Fibroblast of skin of right biceps (primary cell): ENCODE measurements at regions not wholly inside any gene's neighbourhood (a gene's known extent, or its start where the extent isn't known, plus 50 kb on each side); places are given as distances from the start of the nearest gene placed in this dataset.
A peak's percentile ranks its signal among the peaks of the same experiment; 100 is the strongest.

Source experiments
- DNase-seq: peaks from one replicate; pipeline ENCODE4 v3.0.0-alpha.2; 2013

DNA sequence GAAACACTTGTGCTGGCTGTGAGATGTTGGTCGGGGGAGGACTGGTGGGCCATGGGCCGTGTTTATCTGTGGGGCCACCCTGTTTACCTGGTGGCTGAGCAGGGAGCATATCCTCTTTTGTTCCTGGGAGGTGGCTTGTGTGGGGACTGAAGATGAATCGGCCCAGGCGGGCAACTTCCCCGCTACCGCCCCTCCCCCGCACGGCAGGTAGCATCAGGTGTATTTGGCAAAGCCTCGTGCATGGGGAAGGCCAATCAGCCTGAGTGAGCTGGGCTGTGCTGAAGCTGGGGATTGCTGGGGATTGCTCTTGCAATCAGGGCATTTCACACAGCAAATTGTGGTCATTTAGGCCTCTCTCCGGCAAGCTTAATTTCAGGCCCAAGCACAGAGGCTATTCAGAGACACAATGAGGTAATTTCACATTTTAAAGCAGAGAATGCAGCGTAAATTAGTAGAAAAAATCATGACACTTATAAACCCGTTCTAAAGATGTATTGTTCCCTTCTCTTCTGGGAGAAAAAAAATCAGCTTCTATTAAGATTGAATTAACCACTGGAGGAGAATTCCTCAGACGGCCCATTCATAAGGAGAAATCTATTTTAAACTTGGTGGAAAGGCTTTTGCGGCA is 197.7 kb upstream of the POU3F1 start:
- no peak for DNase-seq

- DNase-seq = no peak
These were observed 196.5 kb upstream of the POU3F1 start for GRCh38 chr1:38243106-38243505.

DNA sequence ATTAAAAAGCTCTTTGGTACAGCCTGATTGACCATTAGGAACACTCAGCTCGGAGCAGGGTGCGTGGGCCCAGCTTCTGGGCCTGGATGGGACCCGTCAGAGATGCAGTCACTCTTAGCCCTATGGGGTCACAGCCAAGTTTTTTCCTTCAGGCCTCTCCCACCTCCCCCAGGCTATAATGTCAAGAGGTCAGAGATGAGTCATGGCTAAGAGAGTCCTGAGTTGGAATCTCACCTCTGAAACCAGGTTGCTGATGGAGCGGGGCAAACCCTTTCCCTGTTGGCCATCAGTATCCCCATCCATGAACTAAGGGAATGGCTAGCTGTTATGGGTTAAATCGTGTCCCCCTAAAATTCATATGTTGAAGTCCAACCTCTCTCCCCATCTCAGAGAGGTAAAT is 195.9 kb upstream of the POU3F1 start:
- no peak for DNase-seq

- no peak for DNase-seq
These were observed 195.2 kb upstream of the POU3F1 start for GRCh38 chr1:38241594-38242334.

DNA sequence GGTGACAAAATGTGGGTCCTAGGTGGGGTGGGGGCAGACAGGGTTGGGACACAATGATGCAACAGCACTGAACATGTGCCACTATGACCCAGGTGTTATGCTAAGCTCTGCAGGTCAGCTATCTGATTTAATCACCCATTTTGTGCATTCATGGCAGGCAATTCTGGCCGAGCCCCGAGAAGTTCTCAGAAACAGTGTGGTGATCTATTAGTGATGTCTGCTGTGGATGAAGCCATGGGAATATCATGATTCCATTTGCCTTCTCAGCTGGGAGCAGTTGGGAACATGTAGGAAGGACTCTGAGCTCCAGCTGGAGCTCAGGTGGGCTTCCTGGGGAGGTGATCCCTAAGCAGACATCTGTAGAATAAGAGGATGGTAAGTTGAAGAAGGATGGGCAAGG is 194.0 kb upstream of the POU3F1 start:
- DNase-seq = no peak

DNA sequence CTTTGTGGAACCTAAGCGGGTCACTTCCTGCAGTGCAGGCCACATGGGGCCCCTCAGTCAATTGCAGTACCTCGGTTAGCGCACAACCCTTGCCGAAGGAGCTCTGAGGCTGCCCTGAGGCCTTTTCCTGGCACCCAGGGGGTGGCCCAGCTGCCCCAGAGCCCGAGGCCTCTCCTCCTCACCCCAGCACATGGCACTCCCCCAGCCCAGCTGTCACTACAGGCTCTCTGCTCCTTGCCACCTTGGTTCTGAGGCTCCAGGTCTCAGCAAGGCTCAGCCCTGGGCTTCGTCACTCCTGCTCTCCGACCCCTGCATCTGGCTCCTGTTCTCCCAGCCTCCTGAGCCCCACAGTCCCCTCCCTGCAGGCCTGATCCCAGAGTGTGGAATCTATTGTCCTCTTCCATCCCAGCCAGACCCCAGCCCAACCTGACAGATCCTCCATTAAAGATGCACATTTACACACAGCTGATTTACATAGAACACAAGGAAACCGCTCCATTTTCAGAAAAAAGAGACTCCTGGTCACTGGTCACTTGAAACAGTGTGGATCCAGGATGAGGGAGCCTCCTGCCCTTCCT is 192.8 kb upstream of the POU3F1 start:
- no peak for DNase-seq

GRCh38 chr1:38238294-38238693 is 191.7 kb upstream of the POU3F1 start:
- no peak for DNase-seq

GRCh38 chr1:38235705-38236104 is 189.1 kb upstream of the POU3F1 start:
- DNase-seq = peak; percentile 96

DNA sequence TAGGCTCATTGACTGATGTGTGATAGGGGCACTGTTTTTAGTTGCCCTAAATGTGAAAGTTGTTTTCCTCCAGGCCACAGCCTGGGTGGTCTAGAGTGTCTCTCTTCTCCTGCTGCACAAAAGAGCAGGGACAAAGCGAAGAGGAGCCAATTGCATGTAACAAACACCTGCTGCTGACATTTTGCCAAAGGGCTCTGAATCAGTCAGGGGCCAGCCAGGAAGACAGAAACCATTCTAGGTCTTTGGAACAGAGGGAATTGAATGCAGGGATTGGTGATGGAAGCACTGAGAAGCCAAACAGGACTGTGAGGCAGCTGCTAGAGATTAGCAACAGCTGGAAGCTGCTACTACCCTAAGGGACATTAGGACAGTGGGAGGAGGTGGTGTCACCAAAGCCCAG is 185.3 kb upstream of the POU3F1 start:
- no peak for DNase-seq

GRCh38 chr1:38228718-38229117 is 182.1 kb upstream of the POU3F1 start:
- no peak for DNase-seq

DNA sequence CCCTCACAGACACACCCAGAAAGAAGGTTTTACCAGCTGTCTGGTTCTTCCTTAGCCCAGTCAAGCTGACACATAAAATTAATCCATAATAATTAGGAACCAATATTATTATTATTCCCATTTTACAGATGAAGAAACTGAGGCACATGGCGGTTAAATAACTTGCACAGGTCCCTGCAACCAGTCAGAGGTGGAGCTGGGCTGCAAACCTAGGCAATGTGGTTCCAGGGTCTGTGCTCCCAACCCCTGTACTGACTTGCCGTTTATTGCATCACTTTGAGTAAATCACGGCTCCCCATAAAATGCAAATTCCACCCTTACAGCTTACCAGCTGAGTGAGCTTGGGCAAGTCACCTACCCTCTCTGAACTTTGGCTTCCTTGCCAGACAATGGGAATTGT is 179.2 kb upstream of the POU3F1 start:
- DNase-seq = no peak

DNA sequence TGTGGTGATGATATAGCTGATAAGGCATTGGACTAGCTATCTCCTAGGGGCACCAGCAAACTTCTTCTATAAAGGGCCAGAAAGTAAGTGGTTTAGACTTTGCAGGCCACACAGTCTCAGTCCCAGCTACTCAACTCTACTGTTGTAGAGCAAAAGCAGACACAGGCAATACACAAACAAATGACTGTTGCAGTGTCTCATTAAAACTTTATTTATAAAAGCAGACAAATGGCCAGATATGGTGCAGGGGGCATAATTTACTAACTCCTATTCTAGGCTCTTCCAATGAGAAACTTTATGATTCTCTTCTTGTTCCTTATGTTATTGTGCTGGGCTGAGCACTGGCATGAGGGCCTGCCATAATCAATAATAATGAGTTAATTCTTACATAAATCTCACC is 176.8 kb upstream of the POU3F1 start:
- no peak for DNase-seq

- DNase-seq = peak; percentile 58
These were observed 176.3 kb upstream of the POU3F1 start for GRCh38 chr1:38222891-38223290.

DNA sequence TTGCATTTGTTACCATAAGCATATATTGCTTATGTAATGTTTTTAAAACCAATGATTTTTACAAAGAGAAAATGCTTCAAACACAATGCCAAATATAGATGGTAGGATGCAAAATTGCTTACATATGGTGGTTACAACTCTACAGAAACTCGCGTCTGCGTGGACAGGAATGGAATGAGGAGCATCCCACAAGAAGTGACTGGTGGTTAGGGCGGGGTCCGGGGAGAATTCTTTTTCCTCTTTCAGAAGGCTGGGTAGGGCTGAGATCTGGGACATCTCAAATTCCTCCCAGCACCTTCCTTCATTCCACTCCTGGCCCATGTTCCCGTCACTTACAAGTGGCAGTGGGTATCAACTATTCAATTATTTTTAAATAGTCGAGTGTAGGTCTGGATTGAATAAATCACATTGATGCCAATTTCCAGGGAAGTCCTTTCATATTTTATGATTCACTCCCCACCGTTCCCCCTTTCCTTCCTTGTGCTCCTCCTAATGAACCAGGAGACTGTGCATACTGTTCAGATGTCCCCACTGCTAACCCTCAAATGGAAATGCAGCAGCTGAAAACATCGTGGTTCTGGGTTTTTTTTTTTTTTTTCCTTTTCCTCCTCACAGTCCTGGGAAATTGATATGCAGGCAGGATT is 174.5 kb upstream of the POU3F1 start:
- DNase-seq = peak; percentile 94

- DNase-seq = no peak
These were observed 170.7 kb upstream of the POU3F1 start for GRCh38 chr1:38217316-38217715.

DNA sequence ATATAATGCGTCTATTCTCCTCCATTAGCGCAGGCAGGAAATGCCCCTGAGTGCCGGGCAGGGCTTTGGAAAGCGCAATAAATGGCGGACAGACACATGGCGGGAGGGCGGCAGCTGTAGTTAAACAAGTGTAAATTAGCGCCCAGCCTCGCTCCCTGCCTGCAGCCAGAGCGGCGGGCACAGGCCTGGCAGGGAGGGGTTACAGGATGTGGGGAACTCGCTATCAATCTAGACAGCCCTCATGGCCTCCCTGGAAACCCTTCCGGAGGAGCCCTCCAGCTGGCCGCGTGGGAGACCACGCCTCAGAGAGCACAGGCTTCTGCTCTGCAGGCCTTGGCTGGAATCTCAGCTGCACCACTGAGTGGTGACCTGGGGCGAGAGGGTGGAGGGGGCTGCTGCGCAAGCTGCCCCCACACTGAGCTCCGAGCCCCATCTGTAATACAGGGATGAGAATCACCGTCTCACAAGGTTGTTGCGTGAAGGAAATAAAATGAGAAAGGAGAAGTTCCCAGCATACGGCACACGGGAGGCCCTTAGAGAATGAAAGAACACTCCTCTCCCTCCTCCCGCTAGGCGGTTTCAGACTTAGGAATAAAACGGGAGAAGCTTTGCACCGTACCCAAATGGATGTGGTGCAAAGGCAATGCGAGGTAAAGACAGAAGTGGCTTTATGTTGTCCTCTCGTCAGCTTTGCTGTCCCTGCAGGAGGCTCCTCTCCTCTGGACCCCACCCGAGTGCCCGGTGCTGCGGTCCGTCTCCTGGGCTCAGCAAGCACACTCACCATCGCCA is 167.2 kb upstream of the POU3F1 start:
- DNase-seq = no peak

GRCh38 chr1:38210895-38211177 is 164.2 kb upstream of the POU3F1 start:
- DNase-seq = no peak

DNA sequence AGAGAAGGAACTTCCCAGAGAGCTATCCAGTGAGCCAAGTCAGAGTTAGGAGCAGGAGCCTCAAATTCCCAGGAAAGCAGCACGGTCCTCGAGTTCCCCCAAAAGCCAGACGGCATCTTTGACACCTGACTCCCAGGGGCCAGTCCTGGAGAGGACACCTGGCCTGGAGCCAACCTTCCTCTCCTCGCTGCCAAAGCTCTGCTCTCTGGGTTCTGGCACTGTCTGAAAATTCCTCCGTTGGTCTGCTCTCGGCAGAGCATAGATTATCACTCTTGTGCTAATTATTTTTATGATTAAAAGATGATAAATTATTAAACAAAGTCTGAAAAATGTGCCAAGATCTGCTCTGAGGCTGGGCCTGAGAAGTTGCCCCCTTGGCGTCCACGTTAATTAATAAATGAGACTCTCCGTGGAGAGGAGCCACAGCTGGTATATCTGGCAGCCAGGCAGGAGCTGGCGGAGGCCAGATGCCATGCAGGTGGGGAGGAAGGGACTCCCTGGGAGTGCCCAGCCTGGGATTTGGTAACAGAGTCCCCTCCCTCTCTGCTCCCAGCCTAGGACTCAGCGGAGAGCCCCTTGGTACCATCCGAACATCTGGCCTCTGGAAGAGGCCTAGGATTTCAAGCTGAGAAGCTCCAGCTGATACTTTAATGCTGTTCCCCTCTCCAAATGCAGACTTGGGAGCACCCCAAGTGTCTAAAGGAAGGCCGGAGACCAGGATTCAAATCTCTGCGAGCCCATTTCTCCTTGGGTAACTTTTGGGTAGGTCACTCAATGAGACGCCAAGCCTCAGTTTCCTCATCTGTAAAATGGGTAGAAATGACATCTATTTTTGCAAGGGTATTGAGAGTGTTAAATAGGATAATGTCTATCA is 163.7 kb upstream of the POU3F1 start:
- DNase-seq = no peak

- no peak for DNase-seq
These were observed 162.4 kb upstream of the POU3F1 start for GRCh38 chr1:38208716-38209632.

GRCh38 chr1:38207906-38208305 is 161.3 kb upstream of the POU3F1 start:
- no peak for DNase-seq

DNA sequence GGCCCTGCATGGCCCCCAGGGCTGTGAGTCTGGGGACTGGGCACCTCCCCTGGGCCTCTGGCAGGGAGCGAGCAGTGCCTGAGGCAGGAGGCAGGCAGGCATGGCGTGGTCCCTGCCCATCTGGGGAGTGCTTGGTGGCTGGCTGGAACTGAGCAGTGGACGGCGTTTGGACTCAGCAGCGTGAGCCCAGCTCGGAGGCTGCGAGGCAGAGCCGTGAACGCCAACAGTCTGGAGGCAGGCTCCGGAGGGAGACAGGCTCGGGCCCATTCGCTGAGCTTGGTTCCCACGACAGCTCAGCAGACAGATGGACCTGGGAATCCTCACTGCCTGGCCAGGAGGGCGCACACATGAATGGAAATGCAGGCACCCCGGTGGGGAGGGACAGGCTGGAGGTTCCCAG is 160.7 kb upstream of the POU3F1 start:
- DNase-seq = no peak
